ENCODE measurements at regions not wholly inside any gene's neighbourhood (a gene's known extent, or its start where the extent isn't known, plus 50 kb on each side); places are given as distances from the start of the nearest gene placed in this dataset.
"Not testable (repeated sequence)": the region's sequence is repeated elsewhere in the genome, so short reads cannot be mapped to it uniquely, and the experiment has no call there.

DNA sequence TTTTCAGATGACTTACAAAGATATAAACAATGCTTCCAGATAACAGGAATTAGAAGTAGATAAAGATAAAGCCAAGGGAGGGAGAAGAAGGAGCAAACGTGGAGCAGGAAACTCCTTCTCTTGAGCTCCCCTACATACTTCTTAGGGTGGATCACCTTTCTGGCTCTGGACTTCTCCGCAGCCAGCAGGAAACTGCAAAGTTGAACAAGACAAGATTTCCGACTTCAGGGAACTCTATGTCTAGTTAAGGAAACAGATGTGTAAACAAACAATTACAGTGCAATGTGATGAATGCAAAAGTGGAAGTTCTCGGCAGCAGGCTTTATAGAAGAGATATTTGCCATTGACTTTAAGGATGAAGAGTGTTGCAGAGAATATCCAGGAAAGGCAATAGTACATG is 134.0 kb upstream of the MARCKS start:
- Histone ChIP-seq H3K9me3 (replicated peaks) (no peaks in the 10 kb centered on the region), H3K4me3 (no peak overlapping the region), H3K27me3 (replicated peaks) (no peaks in the 10 kb centered on the region), H3K4me1 (replicated peaks) (peaks cover 15% of the 10 kb centered on the region), H3K27ac (no peak overlapping the region), H3K36me3 (no peaks in the 10 kb centered on the region)
- DNase-seq (ENCODE audit: low read depth in 1 of 2, low spot score in 2 of 2) = peak in 1 of 2 experiments; percentile 38

DNA sequence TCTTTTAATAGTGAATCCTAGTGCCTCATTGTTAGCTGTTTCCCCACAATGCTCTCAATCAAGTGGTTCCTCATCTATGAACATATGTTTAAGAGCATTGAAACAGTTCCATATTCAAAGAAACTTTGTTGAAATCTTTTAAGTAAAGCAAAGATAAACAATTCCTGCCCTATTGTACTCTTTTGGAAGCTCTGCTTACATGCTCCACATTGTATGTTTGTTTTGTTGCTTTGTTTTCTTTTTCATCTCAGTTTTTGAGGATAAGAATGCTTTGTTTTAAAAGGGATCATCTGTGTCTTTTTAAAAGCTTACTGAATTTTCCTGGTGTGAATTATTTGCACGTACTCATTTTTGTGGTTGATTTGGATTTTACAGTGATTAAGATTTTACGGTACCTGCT is 132.2 kb upstream of the MARCKS start:
- not testable (repeated sequence) for H3K36me3 ChIP-seq; H3K4me3 ChIP-seq; H3K9me3 ChIP-seq (replicated peaks); H3K27me3 ChIP-seq (replicated peaks); H3K27ac ChIP-seq
- DNase-seq (ENCODE audit: low read depth in 1 of 2, low spot score in 2 of 2) = peak in 1 of 2 experiments; percentile 20
- H3K4me1 ChIP-seq (replicated peaks) = peaks cover 15% of the 10 kb centered on the region

DNA sequence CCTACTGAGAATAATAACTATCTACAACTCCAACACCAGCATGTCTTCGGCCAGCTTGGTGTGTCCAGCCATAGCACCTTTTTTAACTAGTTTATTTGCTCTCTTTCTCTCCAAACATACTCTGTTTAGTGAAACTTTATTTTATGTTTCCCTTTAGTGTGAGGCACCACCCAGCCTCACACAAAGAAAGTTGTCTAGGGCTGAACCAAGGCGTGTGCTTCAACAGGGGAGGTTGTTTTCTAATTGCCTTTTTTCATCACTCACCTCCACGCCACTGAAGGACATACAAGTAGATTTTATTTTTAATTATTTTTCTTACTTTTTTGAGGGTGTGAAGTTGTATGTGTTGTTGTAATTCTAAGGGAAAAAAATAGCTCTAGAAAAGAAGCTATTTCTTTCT is 125.6 kb upstream of the MARCKS start:
- no peak overlapping the region for H3K27ac ChIP-seq
- H3K36me3 ChIP-seq = no peaks in the 10 kb centered on the region
- no peak overlapping the region for H3K4me3 ChIP-seq
- no peak for DNase-seq (ENCODE audit: low read depth in 1 of 2, low spot score in 2 of 2)
- H3K27me3 ChIP-seq (replicated peaks) = no peaks in the 10 kb centered on the region
- no peaks in the 10 kb centered on the region; the same call in 1 of the 2 replicates for H3K4me1 ChIP-seq (replicated peaks)
- no peaks in the 10 kb centered on the region for H3K9me3 ChIP-seq (replicated peaks)

DNA sequence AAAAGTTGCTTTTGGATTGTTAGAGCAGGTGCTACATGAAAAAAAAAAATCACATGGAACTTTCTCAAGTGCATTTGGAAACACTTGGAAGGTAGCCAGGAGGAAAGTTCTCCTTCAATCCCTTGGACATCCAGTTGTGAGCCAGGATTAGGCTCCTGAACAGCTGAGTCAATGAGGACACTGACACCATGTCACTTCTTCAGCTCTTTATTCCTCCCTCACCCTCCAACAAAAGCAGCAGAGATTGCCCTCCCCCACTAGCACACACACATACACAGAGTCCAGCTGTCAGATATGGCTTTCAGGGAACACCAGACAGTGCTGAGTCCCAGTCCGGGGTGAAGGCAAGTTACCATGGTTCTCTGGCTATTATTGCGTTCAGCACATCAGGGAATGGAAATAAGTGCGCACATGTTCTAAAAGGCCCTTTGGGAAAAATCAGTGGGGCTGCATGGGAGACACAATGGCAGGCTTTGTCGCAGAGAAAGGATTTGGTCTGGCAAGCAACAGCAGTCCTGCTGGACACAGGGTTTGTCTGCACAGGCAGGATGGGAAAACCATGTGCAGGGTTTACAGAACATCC is 124.7 kb upstream of the MARCKS start:
- no peaks in the 10 kb centered on the region; the same call in 1 of the 2 replicates for H3K4me1 ChIP-seq (replicated peaks)
- H3K27me3 ChIP-seq (replicated peaks) = no peaks in the 10 kb centered on the region
- no peaks in the 10 kb centered on the region for H3K36me3 ChIP-seq
- DNase-seq (ENCODE audit: low read depth in 1 of 2, low spot score in 2 of 2) = no peak
- H3K27ac ChIP-seq = no peak overlapping the region
- H3K9me3 ChIP-seq (replicated peaks) = no peaks in the 10 kb centered on the region
- H3K4me3 ChIP-seq = no peak overlapping the region

DNA sequence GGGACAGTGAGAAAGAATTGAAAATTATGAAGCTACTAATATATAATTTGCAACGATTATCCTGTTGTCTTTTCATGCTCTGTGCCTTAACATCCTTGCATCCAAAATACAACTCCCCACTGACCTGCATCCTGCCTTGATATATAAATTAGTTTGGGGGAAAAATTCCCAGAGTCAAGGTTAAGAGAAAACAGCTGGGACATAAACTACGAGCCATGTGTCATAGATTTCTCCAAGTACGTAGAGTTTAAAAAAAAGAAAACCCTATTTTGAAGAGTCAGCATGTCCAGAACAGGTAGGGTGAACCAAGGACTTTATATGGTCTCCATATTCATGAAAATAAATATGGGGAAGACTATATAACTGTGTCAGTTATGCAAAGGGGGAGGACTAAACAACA is 123.8 kb upstream of the MARCKS start:
- Histone ChIP-seq H3K4me1 (replicated peaks) (no peaks in the 10 kb centered on the region; the same call in 1 of the 2 replicates), H3K9me3 (replicated peaks) (no peaks in the 10 kb centered on the region), H3K36me3 (no peaks in the 10 kb centered on the region), H3K27ac (no peak overlapping the region), H3K4me3 (no peak overlapping the region), H3K27me3 (replicated peaks) (no peaks in the 10 kb centered on the region)
- no peak for DNase-seq (ENCODE audit: low read depth in 1 of 2, low spot score in 2 of 2)

DNA sequence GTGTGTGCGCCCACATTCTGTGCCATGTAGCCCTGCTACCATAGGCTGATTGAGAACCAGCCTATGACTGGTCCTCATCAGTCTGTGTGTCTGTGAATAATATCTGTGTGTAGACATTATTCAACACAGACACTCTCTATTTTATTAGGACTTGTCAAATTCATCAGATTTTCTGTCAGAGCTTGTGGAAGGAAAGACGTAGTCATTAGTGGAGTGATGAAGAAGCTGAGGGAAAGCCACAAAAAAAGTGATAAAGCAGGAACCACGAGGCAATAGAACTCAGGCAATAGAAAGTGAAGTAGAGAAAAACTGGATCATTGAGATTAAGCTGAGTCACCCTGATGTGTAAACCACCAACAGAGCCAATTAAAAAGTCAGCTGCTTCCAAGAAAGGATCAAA is 122.2 kb upstream of the MARCKS start:
- DNase-seq (ENCODE audit: low read depth in 1 of 2, low spot score in 2 of 2) = no peak
- no peaks in the 10 kb centered on the region for H3K36me3 ChIP-seq
- H3K9me3 ChIP-seq (replicated peaks) = no peaks in the 10 kb centered on the region
- H3K4me3 ChIP-seq = no peak overlapping the region
- no peak overlapping the region for H3K27ac ChIP-seq
- no peaks in the 10 kb centered on the region for H3K27me3 ChIP-seq (replicated peaks)
- no peaks in the 10 kb centered on the region; the same call in 1 of the 2 replicates for H3K4me1 ChIP-seq (replicated peaks)

DNA sequence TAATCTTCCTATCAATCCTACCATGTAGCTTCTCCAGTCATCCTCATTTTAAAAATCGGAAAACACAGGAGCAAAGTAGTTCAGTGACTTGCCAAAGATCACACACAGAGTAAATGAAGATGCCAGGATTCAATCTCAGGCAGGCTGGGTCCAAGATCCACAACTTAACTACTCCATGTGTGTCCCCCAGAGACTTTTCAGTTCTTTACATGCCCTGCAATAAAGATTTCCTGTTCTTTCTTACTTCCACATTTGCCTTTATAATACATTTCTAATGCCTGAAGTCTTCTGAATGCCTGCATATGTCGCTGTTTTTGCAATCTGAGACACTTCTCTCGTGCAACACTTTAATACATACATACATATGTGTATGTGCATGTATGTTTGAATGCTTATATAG is 121.7 kb upstream of the MARCKS start:
- no peak for DNase-seq (ENCODE audit: low read depth in 1 of 2, low spot score in 2 of 2)
- no peaks in the 10 kb centered on the region for H3K27me3 ChIP-seq (replicated peaks)
- no peak overlapping the region for H3K4me3 ChIP-seq
- no peaks in the 10 kb centered on the region for H3K9me3 ChIP-seq (replicated peaks)
- H3K4me1 ChIP-seq (replicated peaks) = no peaks in the 10 kb centered on the region; the same call in 1 of the 2 replicates
- no peaks in the 10 kb centered on the region for H3K36me3 ChIP-seq
- H3K27ac ChIP-seq = no peak overlapping the region

DNA sequence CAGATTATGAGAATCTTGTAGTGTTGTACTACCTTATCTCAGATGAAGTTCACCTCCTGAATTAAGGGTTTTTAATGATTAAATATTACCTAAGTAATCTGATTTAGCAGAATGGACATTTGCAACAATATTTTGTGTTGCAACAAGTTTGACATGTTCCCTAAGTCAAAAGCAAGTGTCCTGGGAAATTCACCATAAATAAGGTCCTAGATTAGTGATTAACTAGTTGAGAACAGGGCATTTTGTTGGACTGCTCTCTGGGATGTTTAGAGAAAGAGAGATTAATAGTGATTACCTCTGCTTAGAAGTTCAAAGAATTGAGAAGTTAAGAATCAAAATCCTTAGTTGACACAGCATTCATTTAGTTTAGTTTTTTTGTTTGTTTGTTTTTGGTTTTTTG is 120.2 kb upstream of the MARCKS start:
- Histone ChIP-seq H3K27me3 (replicated peaks) (no peaks in the 10 kb centered on the region), H3K9me3 (replicated peaks) (no peaks in the 10 kb centered on the region), H3K4me1 (replicated peaks) (no peaks in the 10 kb centered on the region; the same call in 1 of the 2 replicates), H3K27ac (no peak overlapping the region), H3K4me3 (no peak overlapping the region), H3K36me3 (no peaks in the 10 kb centered on the region)
- DNase-seq (ENCODE audit: low read depth in 1 of 2, low spot score in 2 of 2) = no peak

DNA sequence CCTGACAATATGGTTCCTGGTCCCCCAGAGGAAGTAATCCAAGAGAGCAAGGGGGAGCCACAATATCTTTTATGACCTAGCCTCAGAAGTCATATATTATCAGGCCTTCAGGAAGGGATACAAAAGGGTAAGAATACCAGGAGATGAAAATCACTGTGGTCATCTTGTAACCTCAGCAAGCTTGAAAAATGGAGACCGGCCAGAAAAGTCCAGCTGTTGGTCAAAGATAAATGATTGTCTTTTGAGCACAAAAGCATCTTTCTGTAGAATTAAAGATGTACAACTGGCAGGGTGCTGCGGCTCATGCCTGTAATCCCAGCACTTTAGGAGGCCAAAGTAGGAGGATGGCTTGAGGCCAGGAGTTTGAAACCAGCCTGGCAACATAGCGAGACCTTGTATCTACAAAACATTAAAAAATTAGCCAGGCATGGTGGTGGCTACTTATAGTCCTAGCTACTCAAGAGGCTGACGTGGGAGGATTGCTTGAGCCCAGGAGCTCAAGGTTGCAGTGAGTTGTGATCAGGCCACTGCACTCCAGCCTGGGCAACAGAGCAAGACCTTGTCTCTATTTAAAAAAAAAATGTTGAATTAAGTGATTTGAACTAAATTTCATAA is 118.0 kb upstream of the MARCKS start:
- H3K4me1 ChIP-seq (replicated peaks) = no peaks in the 10 kb centered on the region; the same call in 1 of the 2 replicates
- no peaks in the 10 kb centered on the region for H3K9me3 ChIP-seq (replicated peaks)
- no peak overlapping the region for H3K4me3 ChIP-seq
- H3K27me3 ChIP-seq (replicated peaks) = no peaks in the 10 kb centered on the region
- H3K27ac ChIP-seq = no peak overlapping the region
- DNase-seq (ENCODE audit: low read depth in 1 of 2, low spot score in 2 of 2) = no peak
- H3K36me3 ChIP-seq = no peaks in the 10 kb centered on the region

DNA sequence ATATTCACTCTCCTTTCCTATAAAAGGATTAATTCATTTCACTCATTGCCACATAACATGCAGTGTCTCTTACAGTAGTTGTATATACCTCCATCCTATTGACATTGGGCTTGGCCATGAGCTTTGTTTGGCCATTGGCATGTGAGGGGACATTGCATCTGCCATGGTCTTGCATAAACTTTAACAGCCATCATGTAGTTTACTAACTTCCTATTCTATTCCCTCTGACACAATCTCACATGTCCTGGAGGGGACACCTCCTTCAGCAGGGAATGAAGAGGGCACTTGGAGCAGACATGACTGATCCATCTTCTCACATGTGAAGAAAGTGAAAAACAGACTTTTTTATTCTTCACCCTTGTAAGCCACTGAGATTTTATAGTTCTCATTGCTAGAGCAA is 115.5 kb upstream of the MARCKS start:
- no peak for DNase-seq (ENCODE audit: low read depth in 1 of 2, low spot score in 2 of 2)
- H3K9me3 ChIP-seq (replicated peaks) = no peaks in the 10 kb centered on the region
- H3K36me3 ChIP-seq = no peaks in the 10 kb centered on the region
- no peaks in the 10 kb centered on the region for H3K27me3 ChIP-seq (replicated peaks)
- no peak overlapping the region for H3K27ac ChIP-seq
- no peaks in the 10 kb centered on the region for H3K4me1 ChIP-seq (replicated peaks)
- no peak overlapping the region for H3K4me3 ChIP-seq

DNA sequence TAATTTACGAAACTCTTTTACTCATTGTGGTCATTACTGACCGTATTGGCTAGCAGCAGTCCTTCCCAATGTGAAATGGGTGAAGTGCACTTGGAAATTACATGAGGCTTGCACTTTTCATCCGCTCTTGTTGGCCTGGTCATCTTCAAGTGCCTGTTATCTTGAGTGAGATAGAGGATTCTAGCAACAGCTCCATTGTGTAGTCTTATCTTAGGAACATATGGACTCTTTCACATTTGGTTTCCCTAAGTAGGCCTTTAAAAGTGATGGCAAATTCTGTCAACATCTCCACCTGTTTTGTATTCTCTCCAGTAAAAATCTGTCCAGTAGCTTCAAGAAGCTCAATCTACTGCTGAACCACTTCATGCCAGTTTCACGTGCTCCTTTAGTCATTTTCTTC is 114.8 kb upstream of the MARCKS start:
- Histone ChIP-seq H3K4me3 (no peak overlapping the region), H3K9me3 (replicated peaks) (no peaks in the 10 kb centered on the region), H3K27ac (no peak overlapping the region), H3K4me1 (replicated peaks) (no peaks in the 10 kb centered on the region), H3K27me3 (replicated peaks) (no peaks in the 10 kb centered on the region), H3K36me3 (no peaks in the 10 kb centered on the region)
- no peak for DNase-seq (ENCODE audit: low read depth in 1 of 2, low spot score in 2 of 2)

DNA sequence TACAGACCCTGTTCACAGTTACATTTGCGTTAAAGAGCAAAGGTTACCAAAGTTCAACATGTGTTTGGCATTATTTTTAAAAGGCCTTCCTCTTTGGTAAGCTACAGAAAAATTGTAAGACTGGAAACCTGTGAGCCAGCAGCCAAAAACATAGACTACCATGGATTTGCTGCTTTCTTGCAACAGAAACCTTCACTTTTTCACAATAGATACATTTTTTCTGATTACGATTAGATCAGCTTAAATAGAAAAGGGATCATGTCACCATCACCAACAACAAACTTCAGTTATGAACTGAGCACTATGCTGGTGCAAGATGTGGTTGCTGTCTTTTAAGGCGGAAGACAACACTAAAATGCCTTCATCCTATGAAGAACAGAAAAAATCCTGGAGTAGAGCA is 112.3 kb upstream of the MARCKS start:
- Histone ChIP-seq H3K27me3 (replicated peaks) (no peaks in the 10 kb centered on the region), H3K36me3 (no peaks in the 10 kb centered on the region), H3K4me3 (no peak overlapping the region), H3K9me3 (replicated peaks) (no peaks in the 10 kb centered on the region), H3K4me1 (replicated peaks) (no peaks in the 10 kb centered on the region), H3K27ac (no peak overlapping the region)
- no peak for DNase-seq (ENCODE audit: low read depth in 1 of 2, low spot score in 2 of 2)

DNA sequence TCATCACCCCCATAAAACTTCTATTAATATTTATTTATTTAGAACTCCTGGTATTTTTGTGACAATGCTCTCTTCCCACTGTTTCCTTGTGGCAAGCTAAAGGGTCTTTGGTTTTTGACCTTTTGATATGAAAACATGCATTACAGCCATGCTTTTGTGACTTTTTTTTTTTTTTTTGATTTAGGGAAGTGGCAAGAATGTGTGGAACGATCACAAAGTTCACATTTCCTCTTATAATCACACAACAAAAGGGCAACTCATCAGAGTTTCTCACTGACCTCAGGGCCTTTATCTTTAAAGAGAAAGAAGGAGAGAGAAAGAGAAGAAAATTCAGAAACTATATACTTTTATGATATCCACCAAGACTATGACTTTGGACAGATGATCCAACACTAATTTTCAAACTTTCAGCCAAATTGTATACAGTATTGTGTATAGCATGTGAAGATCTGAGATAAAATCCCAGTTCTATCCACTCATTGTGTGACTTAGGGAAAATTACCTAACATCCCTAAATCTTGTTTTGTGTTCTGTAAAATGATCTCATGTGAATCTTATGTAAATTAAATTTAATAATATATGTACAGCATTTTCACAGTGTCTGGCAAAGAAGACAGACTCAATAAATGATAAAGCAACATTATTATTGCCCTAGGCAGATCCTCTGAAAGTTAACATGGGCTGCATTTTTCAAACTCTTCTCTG is 106.8 kb upstream of the MARCKS start:
- H3K4me1 ChIP-seq (replicated peaks) = no peaks in the 10 kb centered on the region
- H3K27me3 ChIP-seq (replicated peaks) = no peaks in the 10 kb centered on the region
- DNase-seq (ENCODE audit: low read depth in 1 of 2, low spot score in 2 of 2) = no peak
- no peaks in the 10 kb centered on the region for H3K9me3 ChIP-seq (replicated peaks)
- no peak overlapping the region for H3K27ac ChIP-seq
- H3K4me3 ChIP-seq = no peak overlapping the region
- H3K36me3 ChIP-seq = no peaks in the 10 kb centered on the region

DNA sequence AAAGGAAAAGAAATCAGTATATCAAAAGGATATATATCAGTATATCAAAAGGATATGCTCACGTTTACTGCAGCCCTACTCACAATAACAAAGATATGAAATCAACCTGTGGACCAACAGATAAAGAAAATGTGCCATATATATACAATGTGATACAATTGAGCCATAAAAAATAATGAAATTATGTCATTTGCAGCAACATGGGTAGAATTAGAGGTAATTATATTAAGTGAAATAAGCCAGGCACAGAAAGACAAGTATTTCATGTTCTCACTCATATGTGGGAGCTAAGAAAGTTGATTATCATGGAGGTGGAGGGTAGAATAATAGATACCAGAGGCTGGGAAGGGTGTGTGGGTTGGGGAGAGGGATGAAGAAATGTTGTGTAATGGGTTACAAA is 102.9 kb upstream of the MARCKS start:
- Histone ChIP-seq H3K27me3 (replicated peaks) (no peaks in the 10 kb centered on the region), H3K4me3 (no peak overlapping the region), H3K4me1 (replicated peaks) (no peaks in the 10 kb centered on the region), H3K9me3 (replicated peaks) (no peaks in the 10 kb centered on the region), H3K27ac (no peak overlapping the region), H3K36me3 (no peaks in the 10 kb centered on the region)
- DNase-seq (ENCODE audit: low read depth in 1 of 2, low spot score in 2 of 2) = no peak

Data from SJSA1 (cell line).